ENCODE measurements at regions not wholly inside any gene's neighbourhood (a gene's known extent, or its start where the extent isn't known, plus 50 kb on each side); places are given as distances from the start of the nearest gene placed in this dataset.

DNA sequence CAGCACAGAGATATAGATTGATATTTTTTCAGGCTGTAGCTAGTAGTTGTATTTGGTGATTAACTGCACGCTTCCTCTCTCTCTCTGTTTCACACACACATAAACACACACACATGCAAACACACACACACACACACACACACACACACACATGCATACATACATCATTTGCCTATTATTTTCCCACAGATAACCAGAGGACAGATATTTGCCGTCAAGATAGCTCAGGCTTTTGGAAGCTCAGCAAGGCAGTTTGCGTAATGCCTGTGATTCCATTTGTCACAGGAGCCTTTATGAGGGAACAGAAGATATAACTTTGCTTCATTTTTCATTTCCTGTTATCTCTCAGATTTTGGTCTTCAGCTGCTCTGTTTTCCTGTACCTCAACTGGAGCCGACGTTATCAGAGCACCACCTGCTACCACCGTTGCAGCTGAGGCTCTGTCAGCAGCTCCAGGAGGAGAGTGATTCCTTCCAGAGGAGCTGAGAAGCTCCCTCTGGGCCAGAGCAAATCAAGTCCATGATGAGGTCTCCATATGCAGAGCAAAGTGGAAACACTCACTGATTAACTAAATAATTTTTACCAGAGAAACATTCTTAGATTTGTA, 341.9 kb upstream of the PIK3C3 start:
- TF ChIP-seq, protein P1, sequence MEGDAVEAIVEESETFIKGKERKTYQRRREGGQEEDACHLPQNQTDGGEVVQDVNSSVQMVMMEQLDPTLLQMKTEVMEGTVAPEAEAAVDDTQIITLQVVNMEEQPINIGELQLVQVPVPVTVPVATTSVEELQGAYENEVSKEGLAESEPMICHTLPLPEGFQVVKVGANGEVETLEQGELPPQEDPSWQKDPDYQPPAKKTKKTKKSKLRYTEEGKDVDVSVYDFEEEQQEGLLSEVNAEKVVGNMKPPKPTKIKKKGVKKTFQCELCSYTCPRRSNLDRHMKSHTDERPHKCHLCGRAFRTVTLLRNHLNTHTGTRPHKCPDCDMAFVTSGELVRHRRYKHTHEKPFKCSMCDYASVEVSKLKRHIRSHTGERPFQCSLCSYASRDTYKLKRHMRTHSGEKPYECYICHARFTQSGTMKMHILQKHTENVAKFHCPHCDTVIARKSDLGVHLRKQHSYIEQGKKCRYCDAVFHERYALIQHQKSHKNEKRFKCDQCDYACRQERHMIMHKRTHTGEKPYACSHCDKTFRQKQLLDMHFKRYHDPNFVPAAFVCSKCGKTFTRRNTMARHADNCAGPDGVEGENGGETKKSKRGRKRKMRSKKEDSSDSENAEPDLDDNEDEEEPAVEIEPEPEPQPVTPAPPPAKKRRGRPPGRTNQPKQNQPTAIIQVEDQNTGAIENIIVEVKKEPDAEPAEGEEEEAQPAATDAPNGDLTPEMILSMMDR (IDR thresholded peaks at IDR 0.05): no peak
- no peak for TF ChIP-seq EP300 (IDR thresholded peaks at IDR 0.05; ENCODE audit: low read depth)
- no peak for TF ChIP-seq POLR2AphosphoS5 (IDR thresholded peaks at IDR 0.05)
